Cardiac fibroblast (primary cell): ENCODE measurements at regions not wholly inside any gene's neighbourhood (a gene's known extent, or its start where the extent isn't known, plus 50 kb on each side); places are given as distances from the start of the nearest gene placed in this dataset.

Experiments
- DNase-seq, 2 donors: peaks; one replicate each; pipeline versions ENCODE4 v3.0.0 to v3.0.0-alpha.2; 2010; ENCODE audit warnings: low read depth in 2 of 2
- H3K4me3 ChIP-seq, 2 donors: replicated peaks in 1 of 2; 1 replicate in 1 of 2; 2 replicates in 1 of 2; pipeline ENCODE4 v1.5.1; 2011; ENCODE audit warnings: low read depth in 2 of 2, low read length in 2 of 2, mild to moderate bottlenecking in 2 of 2, moderate library complexity in 1 of 2
- TF ChIP-seq, protein P1 (sequence below): IDR thresholded peaks from one replicate; pipeline ENCODE4 v1.5.1; 2011; ENCODE audit warnings: low read depth, mild to moderate bottlenecking, low read length, inconsistent platforms

- no peak for DNase-seq
- TF ChIP-seq, protein P1, sequence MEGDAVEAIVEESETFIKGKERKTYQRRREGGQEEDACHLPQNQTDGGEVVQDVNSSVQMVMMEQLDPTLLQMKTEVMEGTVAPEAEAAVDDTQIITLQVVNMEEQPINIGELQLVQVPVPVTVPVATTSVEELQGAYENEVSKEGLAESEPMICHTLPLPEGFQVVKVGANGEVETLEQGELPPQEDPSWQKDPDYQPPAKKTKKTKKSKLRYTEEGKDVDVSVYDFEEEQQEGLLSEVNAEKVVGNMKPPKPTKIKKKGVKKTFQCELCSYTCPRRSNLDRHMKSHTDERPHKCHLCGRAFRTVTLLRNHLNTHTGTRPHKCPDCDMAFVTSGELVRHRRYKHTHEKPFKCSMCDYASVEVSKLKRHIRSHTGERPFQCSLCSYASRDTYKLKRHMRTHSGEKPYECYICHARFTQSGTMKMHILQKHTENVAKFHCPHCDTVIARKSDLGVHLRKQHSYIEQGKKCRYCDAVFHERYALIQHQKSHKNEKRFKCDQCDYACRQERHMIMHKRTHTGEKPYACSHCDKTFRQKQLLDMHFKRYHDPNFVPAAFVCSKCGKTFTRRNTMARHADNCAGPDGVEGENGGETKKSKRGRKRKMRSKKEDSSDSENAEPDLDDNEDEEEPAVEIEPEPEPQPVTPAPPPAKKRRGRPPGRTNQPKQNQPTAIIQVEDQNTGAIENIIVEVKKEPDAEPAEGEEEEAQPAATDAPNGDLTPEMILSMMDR, result no peak
- no peak overlapping the region for H3K4me3 ChIP-seq
Observed at GRCh38 chr5:133905424-133905823, 63.0 kb downstream of the C5orf15 start.

DNA sequence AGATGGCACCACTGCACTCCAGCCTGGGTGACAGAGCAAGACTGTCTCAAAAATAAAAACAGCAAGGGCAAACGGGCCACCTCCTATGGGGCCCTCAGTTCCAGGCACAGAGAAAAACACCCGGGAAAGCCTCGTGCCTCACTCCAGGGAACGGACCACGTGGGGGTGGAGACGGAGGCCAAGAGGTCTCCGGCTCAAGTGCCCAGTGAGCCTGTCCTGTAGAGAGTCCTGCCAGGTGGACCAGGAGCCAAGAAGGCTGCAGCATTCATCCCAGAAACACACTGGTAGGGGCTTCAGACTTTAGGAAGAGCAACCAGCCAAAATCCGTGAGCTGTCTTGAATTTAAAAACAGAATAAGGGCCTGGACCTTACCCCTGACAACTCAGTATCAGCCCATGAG lies 63.8 kb downstream of the C5orf15 start:
- no peak for DNase-seq
- TF ChIP-seq, protein P1, result no peak
- no peak overlapping the region for H3K4me3 ChIP-seq

DNA sequence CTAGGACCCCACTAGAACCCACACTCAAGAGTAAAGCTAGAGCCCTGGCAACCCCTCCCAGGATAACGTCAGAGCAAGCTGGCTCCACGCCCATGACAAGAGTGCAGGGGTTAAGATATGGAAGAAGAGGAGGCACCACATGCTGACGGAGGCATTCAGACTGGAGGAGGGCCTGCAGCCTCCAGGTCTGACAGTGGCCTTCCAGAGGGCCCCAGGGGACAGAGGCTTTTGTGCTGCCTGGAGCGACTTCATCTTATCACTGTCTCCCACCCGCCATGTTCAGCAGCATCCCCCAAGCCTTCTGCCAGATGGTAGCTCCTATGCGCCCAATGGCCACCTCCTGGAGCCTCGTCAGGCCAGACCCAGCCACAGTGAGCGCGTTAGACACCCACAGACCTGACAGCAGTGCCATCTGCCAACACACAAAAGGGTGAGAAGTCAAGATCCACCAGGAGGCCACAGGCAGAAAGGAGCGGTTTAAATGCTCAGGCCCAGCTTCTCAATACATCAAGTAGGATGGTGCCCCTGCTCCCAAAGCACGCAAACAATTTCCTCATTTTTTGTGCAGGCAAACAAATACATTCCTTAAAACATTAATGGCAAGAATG lies 65.8 kb downstream of the C5orf15 start:
- TF ChIP-seq, protein P1, result no peak
- no peak overlapping the region for H3K4me3 ChIP-seq
- DNase-seq, result no peak

DNA sequence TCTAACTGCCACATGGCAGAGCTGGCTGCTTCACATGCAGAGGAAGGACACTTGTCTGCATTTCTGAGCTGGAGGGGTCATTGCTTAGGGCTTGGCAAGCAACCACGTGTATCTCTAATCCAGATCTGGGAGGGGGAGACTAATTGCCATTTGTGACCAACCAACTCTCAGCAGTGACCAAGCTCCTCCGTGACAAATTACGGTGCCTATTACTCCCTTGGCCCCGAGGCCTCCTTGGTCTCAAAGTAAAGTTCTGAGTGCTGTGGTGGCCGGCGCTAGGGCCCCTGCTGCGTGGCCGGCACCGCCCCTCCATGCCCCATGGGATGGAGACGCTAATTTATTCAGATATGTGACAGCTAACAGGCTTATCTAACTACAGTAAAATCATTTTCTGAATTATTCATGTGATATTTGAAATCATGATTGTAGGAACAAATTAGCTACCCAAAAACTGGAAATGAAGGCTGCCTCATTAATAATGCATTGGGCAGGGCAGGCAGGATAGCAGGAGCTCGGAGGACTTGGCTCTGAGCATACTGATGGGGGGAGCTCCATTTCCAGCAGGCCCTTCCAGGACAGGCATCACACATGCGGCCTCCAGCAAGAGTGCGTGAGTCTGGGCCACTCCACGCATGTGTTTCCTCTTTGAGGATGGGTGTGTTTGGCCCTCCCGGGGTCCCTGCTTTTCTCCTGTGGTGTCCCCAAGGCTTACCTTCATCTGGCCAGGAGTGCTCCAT lies 67.7 kb downstream of the C5orf15 start:
- no peak overlapping the region for H3K4me3 ChIP-seq
- DNase-seq, result no peak
- TF ChIP-seq, protein P1, result no peak

GRCh38 chr5:133899506-133899905 lies 68.9 kb downstream of the C5orf15 start:
- no peak overlapping the region for H3K4me3 ChIP-seq
- DNase-seq, result no peak
- TF ChIP-seq, protein P1, result no peak

DNA sequence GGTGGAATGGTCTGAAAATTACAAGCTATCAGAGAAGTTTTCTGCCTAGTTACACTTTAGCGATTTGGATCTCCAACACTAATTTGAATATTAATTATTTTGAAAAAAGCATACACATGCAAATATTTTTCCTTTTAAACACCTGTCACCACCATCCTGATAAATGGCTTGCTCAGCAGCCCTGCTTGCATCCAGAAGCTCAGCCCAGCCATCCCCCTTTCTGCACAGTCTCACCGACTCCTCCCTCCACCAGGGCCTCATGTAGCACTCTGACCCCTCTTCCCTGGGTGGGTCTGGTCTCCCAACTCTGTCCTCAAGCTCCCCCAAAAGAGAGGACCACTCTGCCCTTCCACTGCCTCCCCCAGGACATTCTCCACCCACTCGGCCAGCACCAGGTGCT lies 70.0 kb downstream of the C5orf15 start:
- DNase-seq, result no peak
- no peak overlapping the region for H3K4me3 ChIP-seq
- TF ChIP-seq, protein P1, result no peak

- DNase-seq, result no peak
- TF ChIP-seq, protein P1, result no peak
- no peak overlapping the region for H3K4me3 ChIP-seq
Observed at GRCh38 chr5:133897431-133897830, 71.0 kb downstream of the C5orf15 start.
